ENCODE measurements at regions not wholly inside any gene's neighbourhood (a gene's known extent, or its start where the extent isn't known, plus 50 kb on each side); places are given as distances from the start of the nearest gene placed in this dataset.

DNA sequence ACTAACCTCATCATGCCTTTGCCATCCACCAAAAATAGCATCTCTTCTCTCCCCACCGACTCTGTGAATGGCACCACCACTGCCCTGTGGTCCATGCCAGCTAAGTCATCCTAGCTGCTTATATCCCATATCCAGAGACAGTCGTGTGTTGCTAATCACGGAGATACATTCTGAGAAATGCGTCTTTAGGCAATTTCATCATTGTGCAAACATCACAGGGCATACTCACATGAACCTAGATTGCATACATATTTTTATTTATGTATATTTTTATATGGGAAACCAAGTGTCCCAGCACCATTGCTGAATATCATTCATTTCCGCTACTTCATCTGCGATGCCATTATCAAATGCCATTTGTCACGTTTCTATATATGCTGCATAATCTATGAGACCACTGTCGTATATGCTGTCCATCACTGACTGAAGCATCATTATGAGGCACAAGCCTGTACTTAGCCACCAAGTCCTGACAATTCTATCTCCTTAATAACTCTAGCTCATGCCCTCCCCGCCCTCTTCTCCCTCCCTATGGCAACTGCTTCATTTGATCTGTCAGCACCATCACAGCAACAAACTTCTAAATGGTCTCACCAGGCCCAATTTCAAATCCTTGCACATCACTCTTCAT is 104.2 kb downstream of the HSPH1 start:
- TF ChIP-seq, protein P1, sequence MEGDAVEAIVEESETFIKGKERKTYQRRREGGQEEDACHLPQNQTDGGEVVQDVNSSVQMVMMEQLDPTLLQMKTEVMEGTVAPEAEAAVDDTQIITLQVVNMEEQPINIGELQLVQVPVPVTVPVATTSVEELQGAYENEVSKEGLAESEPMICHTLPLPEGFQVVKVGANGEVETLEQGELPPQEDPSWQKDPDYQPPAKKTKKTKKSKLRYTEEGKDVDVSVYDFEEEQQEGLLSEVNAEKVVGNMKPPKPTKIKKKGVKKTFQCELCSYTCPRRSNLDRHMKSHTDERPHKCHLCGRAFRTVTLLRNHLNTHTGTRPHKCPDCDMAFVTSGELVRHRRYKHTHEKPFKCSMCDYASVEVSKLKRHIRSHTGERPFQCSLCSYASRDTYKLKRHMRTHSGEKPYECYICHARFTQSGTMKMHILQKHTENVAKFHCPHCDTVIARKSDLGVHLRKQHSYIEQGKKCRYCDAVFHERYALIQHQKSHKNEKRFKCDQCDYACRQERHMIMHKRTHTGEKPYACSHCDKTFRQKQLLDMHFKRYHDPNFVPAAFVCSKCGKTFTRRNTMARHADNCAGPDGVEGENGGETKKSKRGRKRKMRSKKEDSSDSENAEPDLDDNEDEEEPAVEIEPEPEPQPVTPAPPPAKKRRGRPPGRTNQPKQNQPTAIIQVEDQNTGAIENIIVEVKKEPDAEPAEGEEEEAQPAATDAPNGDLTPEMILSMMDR (IDR thresholded peaks at IDR 0.05; ENCODE audit: unreplicated experiment), result no peak
- DNase-seq (ENCODE audit: low spot score in 2 of 2, unreplicated experiment in 2 of 2), result no peak
- H3K9me3 Mint-ChIP-seq, result no peaks in the 10 kb centered on the region
- peaks cover 2% of the 10 kb centered on the region for H3K4me1 Mint-ChIP-seq
- no peak overlapping the region for H3K27ac Mint-ChIP-seq
- H3K27me3 Mint-ChIP-seq (ENCODE audit: low read depth), result no peaks in the 10 kb centered on the region
- H3K36me3 Mint-ChIP-seq, result no peaks in the 10 kb centered on the region
- no peak overlapping the region for H3K4me3 Mint-ChIP-seq

DNA sequence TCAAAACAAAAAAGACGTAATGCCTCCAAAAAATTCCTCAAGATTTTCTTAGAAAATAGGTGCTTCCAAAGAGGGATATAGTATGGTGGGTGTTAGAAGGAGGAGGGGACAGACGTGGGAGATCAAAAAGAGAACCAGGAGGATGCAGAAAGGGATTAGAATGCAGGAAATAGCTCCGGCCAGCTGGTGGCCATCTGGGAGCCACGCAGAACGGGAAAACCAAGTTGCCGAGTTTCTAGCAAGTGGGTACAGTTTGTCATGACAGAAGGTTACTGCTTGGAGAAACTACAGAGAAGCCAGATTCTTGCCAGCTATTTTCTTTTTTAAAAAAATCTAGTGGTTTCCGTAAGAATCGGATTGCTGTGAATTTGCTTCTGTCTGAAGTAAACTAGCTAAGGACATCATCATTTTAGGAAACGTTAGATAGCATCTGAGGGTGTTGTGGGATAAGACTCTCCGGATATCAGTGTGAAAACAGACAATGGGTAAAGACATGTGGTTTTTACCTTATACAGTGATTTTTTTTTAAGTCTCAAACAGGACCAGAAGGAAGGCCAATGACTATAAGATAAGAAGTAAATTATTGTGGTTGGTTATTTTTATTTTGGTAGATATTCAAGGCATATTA is 104.9 kb downstream of the HSPH1 start:
- H3K4me3 Mint-ChIP-seq, result no peak overlapping the region
- peaks cover 3% of the 10 kb centered on the region for H3K4me1 Mint-ChIP-seq
- no peak for DNase-seq (ENCODE audit: low spot score in 2 of 2, unreplicated experiment in 2 of 2)
- TF ChIP-seq, protein P1 (IDR thresholded peaks at IDR 0.05; ENCODE audit: unreplicated experiment), result no peak
- no peaks in the 10 kb centered on the region for H3K9me3 Mint-ChIP-seq
- no peaks in the 10 kb centered on the region for H3K27me3 Mint-ChIP-seq (ENCODE audit: low read depth)
- H3K27ac Mint-ChIP-seq, result no peak overlapping the region
- H3K36me3 Mint-ChIP-seq, result no peaks in the 10 kb centered on the region

DNA sequence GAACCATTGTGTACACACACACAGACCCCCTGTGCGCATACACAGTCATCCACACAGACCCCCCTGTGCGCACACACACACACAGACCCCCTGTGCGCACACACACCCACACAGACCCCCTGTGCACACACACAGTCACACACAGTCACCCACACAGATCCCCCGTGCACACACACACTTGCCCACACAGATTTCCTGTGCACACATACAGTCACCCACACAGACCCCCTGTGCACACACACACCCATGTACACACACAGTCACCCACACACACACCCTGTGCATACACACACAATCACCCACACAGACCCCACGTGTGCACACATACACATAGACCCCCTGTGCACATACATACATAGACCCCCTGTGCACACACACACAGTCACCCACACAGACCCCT is 106.1 kb downstream of the HSPH1 start:
- Mint-ChIP-seq H3K4me3 (no peak overlapping the region), H3K27me3 (ENCODE audit: low read depth) (no peaks in the 10 kb centered on the region), H3K9me3 (no peaks in the 10 kb centered on the region), H3K4me1 (peaks cover 12% of the 10 kb centered on the region), H3K27ac (no peak overlapping the region), H3K36me3 (no peaks in the 10 kb centered on the region)
- TF ChIP-seq, protein P1 (IDR thresholded peaks at IDR 0.05; ENCODE audit: unreplicated experiment), result no peak
- DNase-seq (ENCODE audit: low spot score in 2 of 2, unreplicated experiment in 2 of 2), result no peak

DNA sequence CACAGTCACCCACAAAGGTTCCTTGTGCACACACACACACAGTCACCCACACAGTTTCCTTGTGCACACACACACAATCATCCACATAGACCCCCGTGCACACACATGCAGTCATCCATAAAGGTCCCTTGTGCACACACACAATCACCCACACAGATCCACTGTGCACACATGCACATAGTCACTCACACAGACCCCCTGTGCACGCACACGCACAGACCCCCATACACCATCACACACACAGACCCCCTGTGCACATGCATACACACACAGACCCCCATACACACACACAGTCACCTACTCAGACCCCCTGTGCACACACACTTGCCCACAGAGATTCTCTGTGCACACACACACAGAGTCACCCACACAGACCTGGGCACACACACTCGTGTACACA is 107.1 kb downstream of the HSPH1 start:
- Mint-ChIP-seq H3K9me3 (no peaks in the 10 kb centered on the region), H3K4me3 (no peak overlapping the region), H3K27me3 (ENCODE audit: low read depth) (no peaks in the 10 kb centered on the region), H3K27ac (no peak overlapping the region), H3K36me3 (no peaks in the 10 kb centered on the region), H3K4me1 (peaks cover 13% of the 10 kb centered on the region)
- TF ChIP-seq, protein P1 (IDR thresholded peaks at IDR 0.05; ENCODE audit: unreplicated experiment), result no peak
- DNase-seq (ENCODE audit: low spot score in 2 of 2, unreplicated experiment in 2 of 2), result no peak

DNA sequence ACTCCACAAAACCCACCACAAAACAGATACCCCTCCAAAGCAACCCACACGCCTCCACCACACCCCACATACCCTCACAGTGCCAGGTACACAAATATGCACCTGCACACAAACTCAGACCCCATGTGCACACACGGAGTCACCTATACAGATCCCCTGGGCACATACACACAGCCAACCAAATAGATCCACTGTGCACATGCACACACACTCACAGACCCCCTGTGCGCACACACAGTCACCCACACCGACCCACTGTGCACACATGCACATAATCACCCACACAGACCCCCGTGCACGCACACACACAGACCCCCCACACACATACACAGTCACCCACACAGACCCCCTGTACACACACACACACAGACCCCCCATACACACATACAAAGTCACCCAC is 107.8 kb downstream of the HSPH1 start:
- H3K27ac Mint-ChIP-seq, result no peak overlapping the region
- H3K27me3 Mint-ChIP-seq (ENCODE audit: low read depth), result no peaks in the 10 kb centered on the region
- H3K4me3 Mint-ChIP-seq, result no peak overlapping the region

More for the DNA sequence above, 107.8 kb downstream of the HSPH1 start:
- Mint-ChIP-seq H3K9me3 (no peaks in the 10 kb centered on the region), H3K36me3 (no peaks in the 10 kb centered on the region), H3K4me1 (peaks cover 13% of the 10 kb centered on the region)
- TF ChIP-seq, protein P1 (IDR thresholded peaks at IDR 0.05; ENCODE audit: unreplicated experiment), result no peak
- no peak for DNase-seq (ENCODE audit: low spot score in 2 of 2, unreplicated experiment in 2 of 2)

Data from mesothelial cell of epicardium (in vitro differentiated cells).